ENCODE measurements at regions not wholly inside any gene's neighbourhood (a gene's known extent, or its start where the extent isn't known, plus 50 kb on each side); places are given as distances from the start of the nearest gene placed in this dataset.
"Not testable (repeated sequence)": the region's sequence is repeated elsewhere in the genome, so short reads cannot be mapped to it uniquely, and the experiment has no call there.

GRCh38 chr22:16911340-16911739, 86.1 kb upstream of the XKR3 start:
- DNase-seq (ENCODE audit: low read depth, low spot score); H3K27ac ChIP-seq: not testable (repeated sequence)

GRCh38 chr22:16902051-16902450, 76.8 kb upstream of the XKR3 start:
- peak overlapping the region; percentile 74 for H3K27ac ChIP-seq
- DNase-seq (ENCODE audit: low read depth, low spot score), result not testable (repeated sequence)

DNA sequence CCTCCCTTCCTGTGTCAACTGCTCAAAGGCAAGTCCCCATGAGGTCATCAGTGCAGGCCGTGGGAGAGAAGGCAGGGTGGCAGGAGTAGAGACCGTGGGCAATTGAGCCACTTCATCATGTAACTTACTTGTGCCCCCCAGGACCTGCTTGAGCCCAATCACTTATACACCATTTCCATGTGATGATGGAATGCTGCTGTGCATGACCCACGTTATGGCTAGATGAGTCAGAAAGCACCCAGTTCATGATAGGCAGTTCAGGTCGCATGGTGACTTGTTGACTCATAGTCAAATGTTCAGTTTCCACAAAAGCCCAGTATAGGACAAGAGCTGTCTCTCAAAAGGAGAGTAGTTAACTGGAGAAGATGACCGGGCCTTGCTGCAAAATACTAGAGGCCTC, 76.4 kb upstream of the XKR3 start:
- not testable (repeated sequence) for DNase-seq (ENCODE audit: low read depth, low spot score)
- H3K27ac ChIP-seq, result peak overlapping the region; percentile 74

- H3K27ac ChIP-seq, result peak overlapping the region; percentile 20
- DNase-seq (ENCODE audit: low read depth, low spot score), result not testable (repeated sequence)
These were observed 74.1 kb upstream of the XKR3 start for GRCh38 chr22:16899358-16899757.

DNA sequence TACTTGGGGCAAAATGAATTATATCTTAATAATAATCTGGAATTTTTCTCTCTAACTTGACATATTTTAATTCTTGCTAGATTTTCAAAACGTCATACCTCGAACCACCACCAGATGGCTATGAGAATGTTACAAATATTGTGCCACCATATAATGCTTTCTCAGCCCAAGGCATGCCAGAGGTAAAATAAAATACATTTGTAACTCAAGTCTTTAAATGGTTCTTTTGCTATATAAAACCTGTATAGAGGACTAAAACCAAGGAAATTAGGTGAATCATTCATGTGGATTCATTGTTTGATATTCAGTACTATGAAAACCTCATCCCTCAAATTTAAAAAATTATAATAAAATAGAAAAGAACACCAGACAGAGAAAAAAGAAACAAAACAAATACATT, 72.2 kb upstream of the XKR3 start:
- H3K27ac ChIP-seq; DNase-seq (ENCODE audit: low read depth, low spot score): not testable (repeated sequence)

DNA sequence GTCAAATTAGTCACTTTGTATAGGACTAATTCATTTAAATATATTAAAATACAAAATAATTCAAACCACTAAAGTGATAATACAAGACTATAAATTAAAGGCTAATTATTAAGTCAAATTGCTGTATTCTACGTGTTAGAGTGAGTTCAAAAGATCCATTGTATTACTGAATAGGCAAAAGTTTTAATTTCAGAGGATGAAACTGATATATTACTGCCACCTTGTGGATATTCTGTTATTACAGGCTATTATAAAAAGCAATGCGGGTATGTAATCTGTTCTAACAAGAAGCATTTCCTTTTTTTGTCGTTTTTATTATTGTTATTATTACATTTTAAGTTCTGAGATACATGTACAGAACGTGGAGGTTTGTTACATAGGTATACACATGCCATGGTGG, 66.7 kb upstream of the XKR3 start:
- H3K27ac ChIP-seq; DNase-seq (ENCODE audit: low read depth, low spot score): not testable (repeated sequence)

DNA sequence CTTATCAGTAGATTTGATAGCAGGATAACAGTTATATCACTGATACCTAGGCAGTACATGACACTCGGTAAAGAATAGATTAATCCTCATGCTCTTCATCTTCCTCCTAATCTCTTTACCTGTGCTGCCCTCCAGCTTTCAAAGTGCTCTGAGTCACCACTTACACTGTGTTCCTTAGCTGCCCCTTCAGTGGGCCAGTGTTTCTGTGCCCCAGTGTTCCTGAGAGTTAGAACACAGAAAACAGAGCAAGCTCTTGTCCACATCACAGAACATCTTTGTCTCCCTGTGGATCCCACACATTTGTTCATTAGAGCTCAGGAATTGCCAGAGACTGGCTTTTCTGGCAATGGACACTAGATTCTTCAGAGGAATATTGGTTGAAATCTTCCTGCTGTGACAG, 51.1 kb upstream of the XKR3 start:
- H3K27ac ChIP-seq; DNase-seq (ENCODE audit: low read depth, low spot score): not testable (repeated sequence)

Data from epithelial cell of prostate (primary cell).